ENCODE measurements at regions not wholly inside any gene's neighbourhood (a gene's known extent, or its start where the extent isn't known, plus 50 kb on each side); places are given as distances from the start of the nearest gene placed in this dataset.

GRCh38 chr4:24683116-24683515 is 98.8 kb upstream of the DHX15 start:
- no peak for TF ChIP-seq MAFK (IDR thresholded peaks at IDR 0.05; ENCODE audit: partially characterized antibody)
- no peak for TF ChIP-seq CTCF (IDR thresholded peaks at IDR 0.05)
- no peak for TF ChIP-seq REST (IDR thresholded peaks at IDR 0.05)
- TF ChIP-seq USF2 (IDR thresholded peaks at IDR 0.05): no peak
- TF ChIP-seq BHLHE40 (IDR thresholded peaks at IDR 0.05; ENCODE audit: low read depth, low read length): no peak
- no peak for TF ChIP-seq JUN (IDR thresholded peaks at IDR 0.05)
- no peak for TF ChIP-seq RAD21 (conservative IDR thresholded peaks at IDR 0.05 in 1 of 2, IDR thresholded peaks at IDR 0.05 in 1 of 2)
- TF ChIP-seq POLR2A (IDR thresholded peaks at IDR 0.05; ENCODE audit: low read length): no peak
- TF ChIP-seq NR3C1 (IDR thresholded peaks at IDR 0.05): no peak
- TF ChIP-seq RFX5 (IDR thresholded peaks at IDR 0.05): no peak
- TF ChIP-seq ELK1 (IDR thresholded peaks at IDR 0.05; ENCODE audit: low read depth, low read length): no peak

Data from A549 (cell line).